Activated naive CD4-positive, alpha-beta T cell treated with anti-CD3 and anti-CD28 coated beads, Interleukin-2, amount 10 ng/mL, durations not matched to agents 7 days and 5 days (primary cell): ENCODE measurements at regions not wholly inside any gene's neighbourhood (a gene's known extent, or its start where the extent isn't known, plus 50 kb on each side); places are given as distances from the start of the nearest gene placed in this dataset.

ENCODE experiments used
- CTCF ChIA-PET: fragments of 350-600 bp; sonication (Branson Sonifier 250); formaldehyde crosslinking; loops from one replicate; lab custom pipeline; 2021; ENCODE audit warnings: antibody characterized with exemption; lab: Charles Lee
- DNase-seq: peaks from one replicate; pipeline ENCODE4 v3.0.0-alpha.2; 2020
- H3K27ac Mint-ChIP-seq: one replicate; pipeline ENCODE4 v1.8.0; 2021; ENCODE audit warnings: mild to moderate bottlenecking, moderate library complexity, mixed read lengths
- H3K27me3 Mint-ChIP-seq: one replicate; pipeline ENCODE4 v1.8.0; 2021; ENCODE audit warnings: mild to moderate bottlenecking, mixed read lengths
- H3K36me3 Mint-ChIP-seq: one replicate; pipeline ENCODE4 v1.8.0; 2021; ENCODE audit warnings: mixed read lengths
- H3K4me1 Mint-ChIP-seq: one replicate; pipeline ENCODE4 v1.8.0; 2021; ENCODE audit warnings: mixed read lengths
- H3K4me3 Mint-ChIP-seq: one replicate; pipeline ENCODE4 v1.8.0; 2021; ENCODE audit warnings: mild to moderate bottlenecking, moderate library complexity, mixed read lengths
- H3K9me3 Mint-ChIP-seq: one replicate; pipeline ENCODE4 v1.8.0; 2021; ENCODE audit warnings: mixed read lengths

DNA sequence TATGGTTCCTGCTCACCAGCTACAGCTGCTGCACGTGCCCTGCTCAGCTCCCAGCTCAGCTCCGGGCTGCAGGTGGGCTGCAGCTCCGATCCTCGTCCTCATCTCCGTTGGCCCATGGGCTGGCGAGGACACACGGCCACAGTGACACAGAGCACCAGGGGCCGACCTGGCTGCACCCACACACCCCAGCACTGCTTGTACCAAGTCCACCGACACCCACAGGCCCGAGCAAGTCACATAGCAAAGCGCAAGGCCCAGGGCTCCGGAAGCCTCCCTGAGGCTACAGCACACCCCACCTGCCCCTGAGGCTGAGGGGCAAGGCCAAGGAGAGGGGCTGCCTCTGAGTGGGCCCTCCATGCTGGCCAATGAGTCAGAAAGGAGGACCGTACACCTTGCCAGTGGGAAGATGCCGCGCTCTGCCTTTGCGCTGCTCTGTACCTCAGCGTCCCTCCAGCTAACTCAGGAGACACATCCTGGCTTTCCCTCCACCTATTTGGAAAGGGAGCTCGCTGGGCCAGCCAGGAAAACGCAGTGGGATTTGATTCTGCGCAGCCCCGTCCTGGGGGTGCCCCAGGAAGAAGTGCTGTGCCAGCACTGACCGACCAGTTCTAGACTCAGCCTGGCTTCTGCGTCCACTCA is 124.8 kb downstream of the SIK1 start:
- H3K27ac Mint-ChIP-seq, result no peak overlapping the region
- no peaks in the 10 kb centered on the region for H3K36me3 Mint-ChIP-seq
- no peaks in the 10 kb centered on the region for H3K9me3 Mint-ChIP-seq
- no peak for DNase-seq
- CTCF ChIA-PET, result no interaction called here
- no peak overlapping the region for H3K4me3 Mint-ChIP-seq
- no peaks in the 10 kb centered on the region for H3K27me3 Mint-ChIP-seq
- H3K4me1 Mint-ChIP-seq, result no peaks in the 10 kb centered on the region

DNA sequence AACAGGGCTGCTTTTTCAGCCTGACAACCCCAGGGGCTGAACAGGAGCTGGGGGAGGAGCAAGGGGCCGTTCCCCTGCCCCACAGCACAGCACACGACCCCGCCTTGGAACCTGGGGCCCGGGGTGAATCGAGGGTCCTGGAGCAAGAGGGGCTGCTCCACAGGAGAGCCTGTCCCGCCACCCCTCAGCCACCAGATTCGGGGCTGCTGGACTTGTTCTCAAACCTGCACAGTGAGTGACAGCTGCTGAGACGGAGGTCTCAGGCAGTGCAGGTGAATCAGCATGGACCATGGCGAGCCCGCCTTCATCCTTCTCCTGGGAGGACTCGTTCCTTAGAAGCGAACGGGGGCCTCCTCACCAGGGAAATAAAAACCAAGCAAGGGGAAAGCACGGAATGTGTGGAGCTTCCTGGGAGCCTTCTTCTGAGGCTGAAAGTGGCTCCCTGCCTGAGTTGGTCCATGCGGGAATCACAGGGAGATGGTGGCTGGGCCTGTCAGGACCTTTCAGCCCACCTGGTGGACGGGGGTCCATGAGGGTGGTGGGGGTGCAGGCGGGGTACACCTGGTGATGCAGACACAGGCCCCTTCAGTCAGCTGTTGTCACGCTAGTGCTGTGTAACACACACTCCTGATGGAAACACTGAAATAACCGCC is 125.4 kb downstream of the SIK1 start:
- Mint-ChIP-seq H3K27me3 (no peaks in the 10 kb centered on the region), H3K36me3 (no peaks in the 10 kb centered on the region), H3K4me1 (no peaks in the 10 kb centered on the region), H3K9me3 (no peaks in the 10 kb centered on the region), H3K4me3 (no peak overlapping the region), H3K27ac (no peak overlapping the region)
- CTCF ChIA-PET, result no interaction called here
- DNase-seq, result no peak

GRCh38 chr21:43300496-43301408 is 126.2 kb downstream of the SIK1 start:
- no peak for DNase-seq
- H3K27me3 Mint-ChIP-seq, result peaks cover 4% of the 10 kb centered on the region
- CTCF ChIA-PET, result no interaction called here
- H3K4me1 Mint-ChIP-seq, result no peaks in the 10 kb centered on the region
- H3K27ac Mint-ChIP-seq, result no peak overlapping the region
- no peak overlapping the region for H3K4me3 Mint-ChIP-seq
- no peaks in the 10 kb centered on the region for H3K9me3 Mint-ChIP-seq
- H3K36me3 Mint-ChIP-seq, result no peaks in the 10 kb centered on the region

DNA sequence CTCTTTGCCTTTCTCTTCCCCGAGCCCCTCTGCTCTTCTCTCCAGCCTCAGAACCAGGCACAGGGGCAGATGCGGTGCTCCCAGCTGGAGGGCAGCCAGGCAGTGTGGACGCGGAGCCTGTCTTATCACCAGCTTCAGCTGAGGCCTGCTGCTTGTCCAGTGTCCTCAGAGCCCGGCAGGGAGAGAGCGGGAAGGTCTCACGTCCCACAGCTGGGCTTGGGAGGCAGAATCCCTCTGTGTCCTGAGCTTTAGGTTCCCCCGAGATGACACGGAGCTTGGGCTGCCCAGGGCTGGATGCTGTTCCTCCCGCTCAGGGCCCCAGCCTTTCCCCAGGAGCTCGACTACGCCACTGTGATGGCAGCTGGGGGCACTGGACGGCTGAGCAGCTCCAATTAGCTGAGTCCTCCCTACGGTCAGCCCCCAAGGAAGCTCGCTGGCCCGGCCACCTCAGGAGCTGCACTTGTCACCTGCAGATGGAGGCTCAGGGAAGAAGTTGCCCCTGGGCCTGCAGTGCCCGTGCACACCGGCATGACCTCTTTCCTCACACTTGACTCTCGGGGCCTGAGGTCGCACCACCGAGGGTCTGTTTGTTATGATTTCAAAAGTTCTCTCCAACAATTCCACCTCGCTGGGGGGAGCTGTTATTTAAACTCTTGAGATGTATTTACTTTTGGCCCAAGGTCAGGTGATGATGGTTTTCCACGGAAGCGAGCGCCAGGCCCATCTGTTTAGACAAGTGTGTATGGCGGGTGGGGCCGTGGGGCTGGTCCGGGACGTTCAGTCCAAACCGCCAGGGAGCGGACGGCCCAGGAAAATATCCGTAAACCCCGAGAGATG is 127.3 kb downstream of the SIK1 start:
- no peak for DNase-seq
- H3K27me3 Mint-ChIP-seq, result peaks cover 8% of the 10 kb centered on the region
- no peak overlapping the region for H3K4me3 Mint-ChIP-seq
- CTCF ChIA-PET, result no interaction called here
- H3K4me1 Mint-ChIP-seq, result no peaks in the 10 kb centered on the region
- H3K36me3 Mint-ChIP-seq, result no peaks in the 10 kb centered on the region
- H3K27ac Mint-ChIP-seq, result no peak overlapping the region
- no peaks in the 10 kb centered on the region for H3K9me3 Mint-ChIP-seq

DNA sequence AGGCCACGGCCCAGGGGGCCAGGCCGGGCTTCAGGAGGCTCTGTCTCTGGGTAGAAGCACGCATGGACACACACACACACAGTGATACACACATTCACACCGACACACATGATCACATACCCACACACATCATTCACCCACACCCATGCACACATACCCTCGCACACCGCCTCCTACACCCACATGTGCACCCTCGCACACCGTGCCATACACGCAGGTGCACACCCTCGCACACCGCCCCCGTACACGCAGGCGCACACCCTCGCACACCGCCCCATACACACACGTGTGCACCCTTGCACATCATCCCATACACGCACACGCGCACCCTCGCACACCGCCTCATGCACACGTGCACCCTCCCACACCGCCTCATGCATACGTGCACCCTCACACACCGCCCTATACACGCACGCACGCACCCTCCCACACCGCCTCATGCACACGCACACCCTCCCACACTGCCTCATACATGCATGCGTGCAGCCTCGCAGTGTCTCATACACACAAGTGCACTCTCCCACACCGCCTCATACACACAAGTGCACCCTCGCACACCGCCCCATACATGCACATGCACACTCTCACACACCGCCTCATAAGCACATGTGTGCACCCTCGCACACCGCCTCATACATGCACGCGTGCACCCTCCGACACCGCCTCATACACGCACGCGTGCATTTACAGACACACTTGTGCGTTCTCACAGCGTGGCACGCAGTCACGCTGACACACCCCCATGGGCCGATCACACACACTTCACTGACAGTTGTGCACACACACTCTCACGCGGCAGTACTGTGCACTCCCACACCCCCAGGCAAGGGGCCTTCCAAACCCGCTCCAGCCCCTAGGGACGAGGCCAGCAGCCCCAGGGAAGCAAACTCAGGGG is 128.1 kb downstream of the SIK1 start:
- H3K9me3 Mint-ChIP-seq, result no peaks in the 10 kb centered on the region
- DNase-seq, result no peak
- H3K4me3 Mint-ChIP-seq, result no peak overlapping the region
- H3K4me1 Mint-ChIP-seq, result no peaks in the 10 kb centered on the region
- no peak overlapping the region for H3K27ac Mint-ChIP-seq
- H3K36me3 Mint-ChIP-seq, result no peaks in the 10 kb centered on the region
- CTCF ChIA-PET, result no interaction called here
- H3K27me3 Mint-ChIP-seq, result peaks cover 8% of the 10 kb centered on the region

DNA sequence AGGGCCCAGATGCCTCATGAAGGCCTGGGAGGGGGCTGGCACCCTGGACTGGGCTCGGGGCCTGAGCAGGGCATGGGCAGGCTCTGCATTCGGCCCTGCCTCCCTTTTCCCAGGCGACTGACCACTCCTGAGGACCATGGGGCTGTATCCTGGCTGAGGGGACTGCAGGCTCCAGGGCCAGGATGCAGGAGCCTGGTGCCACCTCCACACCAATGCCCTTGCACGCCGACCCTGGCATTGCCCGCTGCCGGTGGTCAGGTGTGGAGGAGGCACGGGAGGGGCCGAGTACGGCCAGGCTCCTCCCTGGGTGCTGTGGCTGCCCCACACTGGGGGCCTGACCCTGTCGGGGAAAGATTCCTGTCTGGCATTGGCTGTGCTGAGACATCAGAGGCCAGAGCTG is 128.9 kb downstream of the SIK1 start:
- CTCF ChIA-PET, result no interaction called here
- H3K36me3 Mint-ChIP-seq, result no peaks in the 10 kb centered on the region
- no peak overlapping the region for H3K4me3 Mint-ChIP-seq
- no peak for DNase-seq
- no peak overlapping the region for H3K27ac Mint-ChIP-seq
- no peaks in the 10 kb centered on the region for H3K9me3 Mint-ChIP-seq
- no peaks in the 10 kb centered on the region for H3K4me1 Mint-ChIP-seq
- peaks cover 8% of the 10 kb centered on the region for H3K27me3 Mint-ChIP-seq

- Mint-ChIP-seq H3K4me1 (no peaks in the 10 kb centered on the region), H3K27me3 (peaks cover 12% of the 10 kb centered on the region), H3K9me3 (no peaks in the 10 kb centered on the region), H3K36me3 (no peaks in the 10 kb centered on the region), H3K4me3 (no peak overlapping the region), H3K27ac (no peak overlapping the region)
- CTCF ChIA-PET, result no interaction called here
- DNase-seq, result no peak
Observed at GRCh38 chr21:43297391-43297981, 128.7 kb downstream of the CRYAA start.

DNA sequence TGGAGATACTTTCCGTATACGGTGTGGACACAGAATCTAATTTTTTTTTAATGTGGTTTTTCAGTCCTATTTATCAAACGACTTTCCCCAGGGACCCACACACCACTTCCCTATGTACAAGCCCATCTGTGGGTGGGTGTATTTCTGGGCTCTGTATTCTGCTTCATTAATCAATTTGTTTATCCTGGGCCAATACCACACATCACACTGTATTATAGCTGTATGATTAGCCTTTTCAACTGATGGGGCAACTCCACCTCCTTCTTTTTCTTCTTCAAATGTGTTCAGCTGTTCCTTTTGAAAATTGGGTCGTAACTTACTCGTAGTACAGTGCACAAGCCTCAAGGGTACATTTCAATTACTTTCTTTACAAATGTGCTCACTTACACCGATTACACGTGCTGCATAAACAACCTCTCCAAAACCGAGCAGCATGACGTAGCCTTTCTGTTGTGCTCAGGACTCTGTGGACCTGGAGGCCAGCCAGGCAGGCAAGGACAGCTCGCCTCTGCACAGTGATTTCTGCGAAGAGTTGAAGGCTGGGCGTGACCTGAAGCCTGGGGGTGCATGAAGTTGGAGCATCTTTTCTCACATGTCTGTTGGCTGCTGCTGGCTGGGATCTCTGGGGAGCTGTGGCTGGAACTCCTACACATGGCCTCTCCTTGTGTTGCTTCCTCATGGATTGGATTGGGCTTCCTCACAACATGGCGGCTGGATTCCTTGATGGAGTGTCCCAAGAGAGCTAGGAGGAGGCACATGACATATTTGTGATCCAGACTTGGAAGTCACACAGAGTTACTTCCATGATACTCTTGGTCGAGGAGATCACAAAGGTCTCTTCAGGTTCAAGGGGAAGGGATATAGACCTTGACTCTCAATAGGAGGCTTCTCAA is 126.5 kb downstream of the CRYAA start:
- DNase-seq, result no peak
- peaks cover 16% of the 10 kb centered on the region for H3K27me3 Mint-ChIP-seq
- H3K36me3 Mint-ChIP-seq, result no peaks in the 10 kb centered on the region
- no peaks in the 10 kb centered on the region for H3K9me3 Mint-ChIP-seq
- no peak overlapping the region for H3K27ac Mint-ChIP-seq
- no peaks in the 10 kb centered on the region for H3K4me1 Mint-ChIP-seq
- CTCF ChIA-PET, result no interaction called here
- H3K4me3 Mint-ChIP-seq, result no peak overlapping the region

- H3K9me3 Mint-ChIP-seq, result peaks cover 1% of the 10 kb centered on the region
- H3K27me3 Mint-ChIP-seq, result peaks cover 16% of the 10 kb centered on the region
- H3K4me1 Mint-ChIP-seq, result no peaks in the 10 kb centered on the region
- no peak for DNase-seq
- H3K36me3 Mint-ChIP-seq, result no peaks in the 10 kb centered on the region
- no peak overlapping the region for H3K4me3 Mint-ChIP-seq
- CTCF ChIA-PET, result no interaction called here
- H3K27ac Mint-ChIP-seq, result no peak overlapping the region
Observed at GRCh38 chr21:43294194-43294902, 125.5 kb downstream of the CRYAA start.

DNA sequence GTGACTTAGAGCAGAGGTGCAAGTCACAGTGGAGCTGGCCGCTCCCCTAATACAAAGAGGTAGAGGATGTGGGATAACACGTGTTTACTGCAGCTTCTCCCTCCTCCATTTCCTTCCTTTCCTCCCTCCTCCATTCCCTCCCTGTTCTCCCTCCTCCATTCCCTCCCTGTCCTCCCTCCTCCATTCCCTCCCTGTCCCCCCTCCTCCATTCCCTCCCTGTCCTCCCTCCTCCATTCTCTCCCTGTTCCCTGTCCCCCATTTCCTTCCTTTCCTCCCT is 124.0 kb downstream of the CRYAA start:
- no peaks in the 10 kb centered on the region for H3K4me1 Mint-ChIP-seq
- CTCF ChIA-PET, result no interaction called here
- H3K9me3 Mint-ChIP-seq, result peaks cover 3% of the 10 kb centered on the region
- no peak for DNase-seq
- no peak overlapping the region for H3K4me3 Mint-ChIP-seq
- no peaks in the 10 kb centered on the region for H3K36me3 Mint-ChIP-seq
- H3K27me3 Mint-ChIP-seq, result peaks cover 16% of the 10 kb centered on the region
- no peak overlapping the region for H3K27ac Mint-ChIP-seq

DNA sequence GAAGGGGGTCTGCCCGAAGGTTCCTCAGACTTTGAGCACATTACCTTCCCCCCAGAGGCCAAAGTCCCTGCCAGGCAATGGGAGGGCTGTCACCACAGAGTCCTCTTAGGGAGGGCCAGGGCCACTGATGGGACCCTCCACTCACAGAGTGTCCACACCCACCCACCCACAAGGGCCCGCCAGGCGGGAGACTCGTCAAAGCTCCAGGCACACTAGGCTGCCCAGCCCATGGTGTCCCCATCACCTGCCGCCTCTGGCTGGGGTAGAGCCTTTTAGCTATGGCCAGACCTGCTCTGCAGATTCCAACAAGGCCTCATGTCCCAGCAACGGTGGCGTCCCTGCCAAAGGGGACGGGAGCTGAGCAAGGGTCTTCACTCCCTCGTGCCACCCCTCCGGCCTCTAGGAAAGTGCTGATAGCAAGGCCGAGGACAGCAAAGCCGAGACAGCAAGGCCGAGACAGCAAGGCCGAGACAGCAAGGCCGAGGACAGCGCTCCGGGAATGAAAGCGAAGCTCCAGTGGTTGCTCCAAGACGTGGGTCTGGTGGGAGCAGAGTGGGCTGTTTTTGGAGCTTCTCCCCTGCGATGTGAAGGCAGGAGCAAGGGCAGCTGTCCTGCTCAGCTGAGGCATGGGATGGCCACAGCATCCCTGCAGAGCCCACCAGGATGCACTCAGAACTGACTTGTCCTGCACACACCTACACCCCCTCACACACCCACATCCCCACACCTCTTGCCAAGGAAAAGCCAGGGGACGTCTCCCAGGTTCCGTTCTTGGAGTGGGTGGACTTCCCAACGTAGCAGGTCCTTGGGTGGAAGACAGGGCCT is 123.4 kb downstream of the CRYAA start:
- Mint-ChIP-seq H3K36me3 (no peaks in the 10 kb centered on the region), H3K27ac (no peak overlapping the region), H3K27me3 (peaks cover 16% of the 10 kb centered on the region), H3K4me1 (peaks cover under 1% of the 10 kb centered on the region), H3K9me3 (peaks cover 3% of the 10 kb centered on the region), H3K4me3 (no peak overlapping the region)
- CTCF ChIA-PET, result no interaction called here
- no peak for DNase-seq
